Ishikawa (cell line): ENCODE measurements at regions not wholly inside any gene's neighbourhood (a gene's known extent, or its start where the extent isn't known, plus 50 kb on each side); places are given as distances from the start of the nearest gene placed in this dataset.

Source experiments
- CREB1 ChIP-seq: IDR thresholded peaks from 2 replicates; pipeline ENCODE4 v1.6.1; 2012; ENCODE audit warnings: low read depth
- EGR1 ChIP-seq: IDR thresholded peaks from 2 replicates; pipeline ENCODE4 v1.6.1; 2012
- RAD21 ChIP-seq: IDR thresholded peaks from 2 replicates; pipeline ENCODE4 v1.6.1; 2012; ENCODE audit warnings: low read depth
- TCF12 ChIP-seq: IDR thresholded peaks from 2 replicates; pipeline ENCODE4 v1.6.1; 2012; ENCODE audit warnings: low read depth
- TEAD4 ChIP-seq: IDR thresholded peaks from 2 replicates; pipeline ENCODE4 v1.6.1; 2012
- YY1 ChIP-seq: IDR thresholded peaks from 2 replicates; pipeline ENCODE4 v1.6.1; 2012; ENCODE audit warnings: low read depth
- TF ChIP-seq, protein P1 (sequence below): IDR thresholded peaks from 2 replicates; pipeline ENCODE4 v1.6.1; 2012; ENCODE audit warnings: low read depth, mild to moderate bottlenecking
- TF ChIP-seq, protein P2 (sequence below): IDR thresholded peaks from 2 replicates; pipeline ENCODE4 v1.6.1; 2012

DNA sequence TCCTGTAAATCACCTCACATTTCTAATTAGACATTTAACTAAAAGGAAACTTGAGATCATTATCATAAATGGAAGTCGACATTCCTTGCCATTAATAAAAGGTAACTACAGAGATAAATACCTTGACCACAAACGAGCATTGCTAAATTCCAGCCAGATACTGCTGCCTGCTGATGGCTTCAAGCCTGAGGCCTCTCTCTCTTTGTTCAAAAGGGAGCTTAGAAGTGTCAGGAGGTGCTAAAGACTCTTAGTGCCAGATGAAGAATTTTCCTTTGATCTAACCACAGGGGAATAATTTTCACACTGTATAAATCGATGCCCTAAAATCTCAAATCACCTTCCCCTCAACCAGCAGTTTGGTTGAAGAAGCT, 248.2 kb upstream of the PMEPA1 start:
- TF ChIP-seq EGR1 (no peak), TEAD4 (no peak), YY1 (no peak), CREB1 (no peak), RAD21 (no peak), TCF12 (no peak)
- TF ChIP-seq, protein P1, sequence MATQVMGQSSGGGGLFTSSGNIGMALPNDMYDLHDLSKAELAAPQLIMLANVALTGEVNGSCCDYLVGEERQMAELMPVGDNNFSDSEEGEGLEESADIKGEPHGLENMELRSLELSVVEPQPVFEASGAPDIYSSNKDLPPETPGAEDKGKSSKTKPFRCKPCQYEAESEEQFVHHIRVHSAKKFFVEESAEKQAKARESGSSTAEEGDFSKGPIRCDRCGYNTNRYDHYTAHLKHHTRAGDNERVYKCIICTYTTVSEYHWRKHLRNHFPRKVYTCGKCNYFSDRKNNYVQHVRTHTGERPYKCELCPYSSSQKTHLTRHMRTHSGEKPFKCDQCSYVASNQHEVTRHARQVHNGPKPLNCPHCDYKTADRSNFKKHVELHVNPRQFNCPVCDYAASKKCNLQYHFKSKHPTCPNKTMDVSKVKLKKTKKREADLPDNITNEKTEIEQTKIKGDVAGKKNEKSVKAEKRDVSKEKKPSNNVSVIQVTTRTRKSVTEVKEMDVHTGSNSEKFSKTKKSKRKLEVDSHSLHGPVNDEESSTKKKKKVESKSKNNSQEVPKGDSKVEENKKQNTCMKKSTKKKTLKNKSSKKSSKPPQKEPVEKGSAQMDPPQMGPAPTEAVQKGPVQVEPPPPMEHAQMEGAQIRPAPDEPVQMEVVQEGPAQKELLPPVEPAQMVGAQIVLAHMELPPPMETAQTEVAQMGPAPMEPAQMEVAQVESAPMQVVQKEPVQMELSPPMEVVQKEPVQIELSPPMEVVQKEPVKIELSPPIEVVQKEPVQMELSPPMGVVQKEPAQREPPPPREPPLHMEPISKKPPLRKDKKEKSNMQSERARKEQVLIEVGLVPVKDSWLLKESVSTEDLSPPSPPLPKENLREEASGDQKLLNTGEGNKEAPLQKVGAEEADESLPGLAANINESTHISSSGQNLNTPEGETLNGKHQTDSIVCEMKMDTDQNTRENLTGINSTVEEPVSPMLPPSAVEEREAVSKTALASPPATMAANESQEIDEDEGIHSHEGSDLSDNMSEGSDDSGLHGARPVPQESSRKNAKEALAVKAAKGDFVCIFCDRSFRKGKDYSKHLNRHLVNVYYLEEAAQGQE: no peak
- TF ChIP-seq, protein P2, sequence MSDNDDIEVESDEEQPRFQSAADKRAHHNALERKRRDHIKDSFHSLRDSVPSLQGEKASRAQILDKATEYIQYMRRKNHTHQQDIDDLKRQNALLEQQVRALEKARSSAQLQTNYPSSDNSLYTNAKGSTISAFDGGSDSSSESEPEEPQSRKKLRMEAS: no peak
